Transverse colon (tissue), 4 donors: ENCODE measurements at regions not wholly inside any gene's neighbourhood (a gene's known extent, or its start where the extent isn't known, plus 50 kb on each side); places are given as distances from the start of the nearest gene placed in this dataset.

Source experiments
- DNase-seq: peaks from one replicate; pipeline ENCODE4 v3.0.0-alpha.2; 2019
- H3K27ac ChIP-seq, 4 donors: fragments of 200-600 bp; sonication (generic); 2 replicates each; pipeline ENCODE4 v1.5.1; 2016 to 2018; ENCODE audit warnings: inconsistent platforms in 4 of 4
- H3K27me3 ChIP-seq: fragments of 200-600 bp; sonication (generic); 2 replicates; pipeline ENCODE4 v1.5.1; 2017; ENCODE audit warnings: inconsistent platforms
- H3K36me3 ChIP-seq, 4 donors: fragments of 200-600 bp; sonication (generic); 2 replicates each; pipeline ENCODE4 v1.5.1; 2017 to 2019; ENCODE audit warnings: inconsistent platforms in 4 of 4
- H3K4me1 ChIP-seq, 4 donors: fragments of 200-600 bp; sonication (generic); 2 replicates each; pipeline ENCODE4 v1.5.1; 2017 to 2020; ENCODE audit warnings: inconsistent platforms in 4 of 4
- H3K4me3 ChIP-seq, 4 donors: fragments of 200-600 bp; sonication (generic); 1 replicate in 1 of 4; 2 replicates in 3 of 4; pipeline versions ENCODE4 v1.5.1 to v1.6.1; 2017 to 2019; ENCODE audit warnings: inconsistent platforms in 4 of 4
- H3K9me3 ChIP-seq, 2 donors: fragments of 200-600 bp; sonication (generic); 2 replicates each; pipeline ENCODE4 v1.5.1; 2017 to 2019; ENCODE audit warnings: inconsistent platforms in 2 of 2
- CTCF ChIP-seq, 5 experiments: fragments of 200-600 bp in 3 of 5; fragments of 450-650 bp in 2 of 5; sonication (generic) in 3 of 5; IDR thresholded peaks; 1 replicate in 2 of 5; 2 replicates in 3 of 5; pipeline ENCODE4 v1.5.1; 2016 to 2017; ENCODE audit warnings: antibody characterized with exemption in 5 of 5, inconsistent platforms in 3 of 5, mild to moderate bottlenecking in 2 of 5, moderate library complexity in 1 of 5
- EP300 ChIP-seq: sonication (generic); formaldehyde crosslinking; IDR thresholded peaks from one replicate; pipeline ENCODE4 v1.6.1; 2017; ENCODE audit warnings: antibody characterized with exemption, low read depth
- POLR2A ChIP-seq: fragments of 450-650 bp; IDR thresholded peaks from one replicate; pipeline ENCODE4 v1.6.1; 2016; ENCODE audit warnings: antibody characterized with exemption, mild to moderate bottlenecking, moderate library complexity
- POLR2AphosphoS5 ChIP-seq, 3 donors: sonication (generic); formaldehyde crosslinking; IDR thresholded peaks; one replicate each; pipeline ENCODE4 v1.6.1; 2016; ENCODE audit warnings: antibody characterized with exemption in 3 of 3
- WGBS, 2 donors: methylation state at CpG; one replicate each; pipeline ENCODE4 v1.1.5; 2018; ENCODE audit warnings: low coverage in 1 of 2; 5-methylcytosine and 5-hydroxymethylcytosine counted together
- in situ Hi-C, 4 donors: fragments of 200-750 bp; cut with MboI; loops; one replicate each; pipeline versions ENCODE4 v1.15.0 to v1.15.1; 2017; ENCODE audit warnings: low sequenced_read_pairs in 3 of 4, low pct_ligation_motif_present in 1 of 4, low pct_unique_long_range_greater_than_20kb in 1 of 4
- intact Hi-C: fragments of 100-400 bp; cut with DNase I; formaldehyde crosslinking; loops from one replicate; pipeline ENCODE4 v1.15.1; 2023; ENCODE audit warnings: low total_unique reads

GRCh38 chr5:58115811-58116210 is 344.1 kb downstream of the PLK2 start:
- Histone ChIP-seq H3K27ac (no peak overlapping the region), H3K4me3 (no peak overlapping the region), H3K4me1 (no peaks in the 10 kb centered on the region), H3K36me3 (no peaks in the 10 kb centered on the region), H3K27me3 (no peaks in the 10 kb centered on the region), H3K9me3 (no peaks in the 10 kb centered on the region)
- TF ChIP-seq CTCF (IDR thresholded peaks at IDR 0.05) (no peak), POLR2A (no peak), POLR2AphosphoS5 (IDR thresholded peaks at IDR 0.05) (no peak), EP300 (no peak)
- 82 to 100% methylated on average over 1 of the region's 1 CpG for WGBS, 2 donors
- intact Hi-C loops (no loop called here), in situ Hi-C loops (no loop called here)
- DNase-seq: no peak

- in situ Hi-C loops (no loop called here), intact Hi-C loops (no loop called here)
- H3K27me3 ChIP-seq: no peaks in the 10 kb centered on the region
- H3K4me3 ChIP-seq: no peak overlapping the region
- no peak for DNase-seq
- no peak for TF ChIP-seq EP300
- 83 to 91% methylated on average over 3 of the region's 3 CpGs for WGBS, 2 donors
- no peaks in the 10 kb centered on the region for H3K9me3 ChIP-seq
- no peak overlapping the region for H3K27ac ChIP-seq
- no peaks in the 10 kb centered on the region for H3K4me1 ChIP-seq
- H3K36me3 ChIP-seq: no peaks in the 10 kb centered on the region
These were observed 345.6 kb downstream of the PLK2 start for GRCh38 chr5:58114324-58114723.

DNA sequence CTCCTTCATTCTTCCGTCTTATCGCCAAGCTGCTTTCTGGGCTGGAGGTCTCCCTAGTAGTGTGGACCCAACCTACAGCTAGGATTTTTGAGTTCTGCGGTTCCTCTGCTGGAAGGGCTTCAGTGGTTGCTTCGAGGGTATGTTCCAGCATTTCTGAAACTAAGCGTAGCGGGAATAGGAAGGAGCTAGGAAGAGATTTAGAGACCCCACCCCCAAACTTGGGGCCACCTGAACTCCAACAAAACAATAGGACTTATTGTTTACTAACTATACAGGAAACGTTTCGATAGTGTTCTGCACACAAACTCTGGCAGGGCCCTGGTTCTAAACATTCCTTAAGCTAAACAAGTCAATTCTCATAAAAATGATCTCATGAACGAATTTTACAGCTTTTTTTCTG is 346.7 kb downstream of the PLK2 start:
- Histone ChIP-seq H3K36me3 (no peaks in the 10 kb centered on the region), H3K4me1 (no peaks in the 10 kb centered on the region), H3K4me3 (no peak overlapping the region), H3K9me3 (no peaks in the 10 kb centered on the region), H3K27me3 (no peaks in the 10 kb centered on the region), H3K27ac (no peak overlapping the region)
- DNase-seq: no peak
- no peak for TF ChIP-seq POLR2AphosphoS5 (IDR thresholded peaks at IDR 0.05)
- no peak for TF ChIP-seq EP300
- no peak for TF ChIP-seq POLR2A
- no peak for TF ChIP-seq CTCF (IDR thresholded peaks at IDR 0.05)
- intact Hi-C loops: no loop called here
- 67 to 83% methylated on average over 7 to 9 of the region's 9 CpGs for WGBS, 2 donors
- in situ Hi-C loops: no loop called here

DNA sequence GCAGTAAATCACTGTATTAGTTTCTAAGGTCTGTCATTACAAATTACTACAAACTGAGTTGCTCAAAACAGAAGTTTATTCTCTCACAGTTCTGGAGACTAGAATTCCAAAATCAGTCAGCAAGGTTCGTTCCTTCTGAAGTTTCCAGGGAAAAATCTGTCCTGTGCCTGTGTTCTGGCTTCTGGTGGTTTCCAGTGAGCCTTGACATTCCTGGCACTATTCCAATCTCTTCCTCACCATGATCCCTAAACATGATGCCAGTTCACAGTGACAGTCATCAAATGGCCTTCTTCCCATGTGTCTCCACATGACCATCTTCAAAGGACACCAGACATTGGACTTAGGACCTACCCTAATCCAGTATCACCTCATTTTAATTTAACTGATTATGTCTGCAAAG is 351.4 kb downstream of the PLK2 start:
- Histone ChIP-seq H3K27ac (no peak overlapping the region), H3K4me3 (no peak overlapping the region), H3K27me3 (no peaks in the 10 kb centered on the region), H3K36me3 (no peaks in the 10 kb centered on the region), H3K4me1 (no peaks in the 10 kb centered on the region), H3K9me3 (no peaks in the 10 kb centered on the region)
- intact Hi-C loops (no loop called here), in situ Hi-C loops (no loop called here)
- TF ChIP-seq POLR2A (no peak), POLR2AphosphoS5 (IDR thresholded peaks at IDR 0.05) (no peak), EP300 (no peak), CTCF (IDR thresholded peaks at IDR 0.05) (no peak)
- 38 to 63% methylated on average over 1 of the region's 1 CpG for WGBS, 2 donors
- DNase-seq: no peak

DNA sequence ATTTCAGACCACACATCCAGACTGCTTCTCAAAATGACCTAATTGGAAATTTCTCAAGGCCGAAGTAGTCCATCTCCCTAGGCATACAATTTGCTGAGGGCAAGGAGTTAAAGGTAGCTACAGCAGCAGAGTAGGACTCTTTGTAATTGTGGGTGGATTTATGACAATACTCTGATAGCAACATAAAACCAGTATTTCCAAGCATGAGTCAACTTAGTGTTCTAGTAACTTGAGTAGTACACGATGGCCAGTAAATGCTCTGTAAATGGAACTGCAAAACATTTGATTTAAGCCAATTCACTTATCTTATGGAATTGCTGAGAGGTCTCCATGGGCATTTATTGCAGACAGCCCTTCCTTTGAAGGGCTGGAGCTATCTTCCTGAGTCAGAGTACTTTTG is 352.2 kb downstream of the PLK2 start:
- WGBS, 2 donors: 55 to 100% methylated on average over 1 to 2 of the region's 2 CpGs
- in situ Hi-C loops: no loop called here
- Histone ChIP-seq H3K27ac (no peak overlapping the region), H3K9me3 (no peaks in the 10 kb centered on the region), H3K4me1 (no peaks in the 10 kb centered on the region), H3K4me3 (no peak overlapping the region), H3K36me3 (no peaks in the 10 kb centered on the region), H3K27me3 (no peaks in the 10 kb centered on the region)
- no peak for DNase-seq
- TF ChIP-seq POLR2A: no peak
- TF ChIP-seq POLR2AphosphoS5 (IDR thresholded peaks at IDR 0.05): no peak
- TF ChIP-seq EP300: no peak
- no peak for TF ChIP-seq CTCF (IDR thresholded peaks at IDR 0.05)
- intact Hi-C loops: no loop called here
